ENCODE measurements at regions not wholly inside any gene's neighbourhood (a gene's known extent, or its start where the extent isn't known, plus 50 kb on each side); places are given as distances from the start of the nearest gene placed in this dataset.

- H3K27me3 ChIP-seq (replicated peaks in 1 of 2; ENCODE audit: control insufficient read depth in 2 of 2, extremely low read depth in 1 of 2, insufficient read depth in 2 of 2, low read length in 1 of 2), result no peaks in the 10 kb centered on the region
- no peak overlapping the region for H3K4me3 Mint-ChIP-seq
- no peaks in the 10 kb centered on the region for H3K36me3 Mint-ChIP-seq
- no peaks in the 10 kb centered on the region for H3K4me1 Mint-ChIP-seq
- ATAC-seq (replicated peaks in 1 of 4) (no peak), DNase-seq (no peak)
- no peaks in the 10 kb centered on the region for H3K9me3 ChIP-seq
- POLR2A ChIA-PET, result no interaction called here
- 57% methylated on average over 1 of the region's 1 CpG for WGBS (ENCODE audit: insufficient coverage)
- H3K36me3 ChIP-seq (ENCODE audit: control insufficient read depth in 2 of 2, extremely low read depth in 1 of 2, insufficient read depth in 1 of 2, low read length in 1 of 2), result no peaks in the 10 kb centered on the region
- CTCF ChIA-PET, result no interaction called here
- H3K27ac ChIP-seq (ENCODE audit: low read length), result no peak overlapping the region
- H3K9me3 Mint-ChIP-seq, result peaks cover 0 to 5% (median 0%) of the 10 kb centered on the region in 3 donors
- peaks cover 0 to 10% of the 10 kb centered on the region in 2 donors for H3K27me3 Mint-ChIP-seq
- no peak overlapping the region for H3K4me3 ChIP-seq (ENCODE audit: control insufficient read depth in 1 of 2, extremely low read depth in 1 of 2, low read length in 1 of 2)
- no peak overlapping the region for H3K27ac Mint-ChIP-seq
- H3K4me1 ChIP-seq (ENCODE audit: control insufficient read depth in 1 of 2, extremely low read depth in 1 of 2, insufficient read depth in 2 of 2, low read length in 2 of 2), result no peaks in the 10 kb centered on the region
These were observed 183.2 kb downstream of the KCNS3 start for GRCh38 chr2:18061717-18062116.

GRCh38 chr2:18057657-18058056 lies 179.2 kb downstream of the KCNS3 start:
- Mint-ChIP-seq H3K27me3 (peaks cover 0 to 10% of the 10 kb centered on the region in 2 donors), H3K36me3 (no peaks in the 10 kb centered on the region), H3K4me3 (no peak overlapping the region), H3K9me3 (peaks cover 0 to 5% (median 0%) of the 10 kb centered on the region in 3 donors), H3K27ac (no peak overlapping the region), H3K4me1 (no peaks in the 10 kb centered on the region)
- ATAC-seq (replicated peaks in 1 of 4) (no peak), DNase-seq (no peak)
- POLR2A ChIA-PET, result no interaction called here
- H3K9me3 ChIP-seq, result no peaks in the 10 kb centered on the region
- H3K4me3 ChIP-seq (ENCODE audit: control insufficient read depth in 1 of 2, extremely low read depth in 1 of 2, low read length in 1 of 2), result no peak overlapping the region
- CTCF ChIA-PET, result no interaction called here
- WGBS (ENCODE audit: insufficient coverage), result no CpG with 5 or more reads among the region's 1 CpG
- H3K36me3 ChIP-seq (ENCODE audit: control insufficient read depth in 2 of 2, extremely low read depth in 1 of 2, insufficient read depth in 1 of 2, low read length in 1 of 2), result no peaks in the 10 kb centered on the region
- H3K4me1 ChIP-seq (ENCODE audit: control insufficient read depth in 1 of 2, extremely low read depth in 1 of 2, insufficient read depth in 2 of 2, low read length in 2 of 2), result no peaks in the 10 kb centered on the region
- no peak overlapping the region for H3K27ac ChIP-seq (ENCODE audit: low read length)
- no peaks in the 10 kb centered on the region for H3K27me3 ChIP-seq (replicated peaks in 1 of 2; ENCODE audit: control insufficient read depth in 2 of 2, extremely low read depth in 1 of 2, insufficient read depth in 2 of 2, low read length in 1 of 2)

GRCh38 chr2:18055290-18055689 lies 176.8 kb downstream of the KCNS3 start:
- WGBS (ENCODE audit: insufficient coverage), result 91% methylated on average over 1 of the region's 3 CpGs
- Histone ChIP-seq H3K4me1 (ENCODE audit: control insufficient read depth in 1 of 2, extremely low read depth in 1 of 2, insufficient read depth in 2 of 2, low read length in 2 of 2) (no peaks in the 10 kb centered on the region), H3K9me3 (no peaks in the 10 kb centered on the region), H3K27ac (ENCODE audit: low read length) (no peak overlapping the region), H3K4me3 (ENCODE audit: control insufficient read depth in 1 of 2, extremely low read depth in 1 of 2, low read length in 1 of 2) (no peak overlapping the region), H3K27me3 (replicated peaks in 1 of 2; ENCODE audit: control insufficient read depth in 2 of 2, extremely low read depth in 1 of 2, insufficient read depth in 2 of 2, low read length in 1 of 2) (no peaks in the 10 kb centered on the region), H3K36me3 (ENCODE audit: control insufficient read depth in 2 of 2, extremely low read depth in 1 of 2, insufficient read depth in 1 of 2, low read length in 1 of 2) (no peaks in the 10 kb centered on the region)
- H3K4me3 Mint-ChIP-seq, result no peak overlapping the region
- H3K36me3 Mint-ChIP-seq, result no peaks in the 10 kb centered on the region
- ChIA-PET CTCF (no interaction called here), POLR2A (no interaction called here)
- DNase-seq, result no peak
- ATAC-seq (replicated peaks in 1 of 4), result no peak
- H3K4me1 Mint-ChIP-seq, result no peaks in the 10 kb centered on the region
- no peaks in the 10 kb centered on the region for H3K9me3 Mint-ChIP-seq
- peaks cover 3 to 7% of the 10 kb centered on the region in 2 donors for H3K27me3 Mint-ChIP-seq
- no peak overlapping the region for H3K27ac Mint-ChIP-seq

GRCh38 chr2:18050001-18050400 lies 171.5 kb downstream of the KCNS3 start:
- POLR2A ChIA-PET, result no interaction called here
- no peaks in the 10 kb centered on the region for H3K27me3 ChIP-seq (replicated peaks in 1 of 2; ENCODE audit: control insufficient read depth in 2 of 2, extremely low read depth in 1 of 2, insufficient read depth in 2 of 2, low read length in 1 of 2)
- H3K36me3 Mint-ChIP-seq, result no peaks in the 10 kb centered on the region
- 81% methylated on average over 4 of the region's 6 CpGs for WGBS (ENCODE audit: insufficient coverage)
- DNase-seq, result no peak
- H3K9me3 ChIP-seq, result no peaks in the 10 kb centered on the region
- H3K4me1 ChIP-seq (ENCODE audit: control insufficient read depth in 1 of 2, extremely low read depth in 1 of 2, insufficient read depth in 2 of 2, low read length in 2 of 2), result no peaks in the 10 kb centered on the region
- no peak overlapping the region for H3K27ac Mint-ChIP-seq
- CTCF ChIA-PET, result no interaction called here
- H3K4me3 ChIP-seq (ENCODE audit: control insufficient read depth in 1 of 2, extremely low read depth in 1 of 2, low read length in 1 of 2), result no peak overlapping the region
- no peak overlapping the region for H3K27ac ChIP-seq (ENCODE audit: low read length)
- peaks cover 3% of the 10 kb centered on the region in 2 donors for H3K27me3 Mint-ChIP-seq
- H3K36me3 ChIP-seq (ENCODE audit: control insufficient read depth in 2 of 2, extremely low read depth in 1 of 2, insufficient read depth in 1 of 2, low read length in 1 of 2), result no peaks in the 10 kb centered on the region
- no peaks in the 10 kb centered on the region for H3K4me1 Mint-ChIP-seq
- no peaks in the 10 kb centered on the region for H3K9me3 Mint-ChIP-seq
- no peak for ATAC-seq (replicated peaks in 1 of 4)
- no peak overlapping the region for H3K4me3 Mint-ChIP-seq

DNA sequence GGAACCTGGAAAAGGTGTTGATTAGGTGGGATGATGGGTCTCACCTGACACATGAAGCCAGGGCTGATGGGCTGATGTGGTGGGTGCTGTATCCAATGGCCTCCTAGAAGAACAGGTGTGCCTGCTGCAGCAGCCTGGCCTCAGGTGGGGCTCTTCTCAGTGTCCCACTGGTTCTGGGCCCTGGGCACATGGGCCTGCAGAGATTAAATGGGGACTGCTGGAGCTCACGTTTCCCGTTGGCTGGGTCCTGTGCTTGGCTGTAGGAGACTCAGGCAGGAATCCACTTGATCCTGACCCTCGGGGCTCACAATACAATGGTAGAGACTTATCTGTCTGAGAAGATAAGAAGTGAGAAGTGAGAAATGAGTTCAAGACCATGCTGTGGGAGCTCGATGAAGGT lies 170.9 kb downstream of the KCNS3 start:
- H3K27me3 Mint-ChIP-seq, result peaks cover 3% of the 10 kb centered on the region in 2 donors
- no peak overlapping the region for H3K4me3 Mint-ChIP-seq
- no peak overlapping the region for H3K27ac Mint-ChIP-seq
- ATAC-seq (replicated peaks in 1 of 4) (no peak), DNase-seq (no peak)
- H3K4me1 ChIP-seq (ENCODE audit: control insufficient read depth in 1 of 2, extremely low read depth in 1 of 2, insufficient read depth in 2 of 2, low read length in 2 of 2), result no peaks in the 10 kb centered on the region
- H3K4me3 ChIP-seq (ENCODE audit: control insufficient read depth in 1 of 2, extremely low read depth in 1 of 2, low read length in 1 of 2), result no peak overlapping the region
- H3K9me3 Mint-ChIP-seq, result no peaks in the 10 kb centered on the region
- no peaks in the 10 kb centered on the region for H3K36me3 ChIP-seq (ENCODE audit: control insufficient read depth in 2 of 2, extremely low read depth in 1 of 2, insufficient read depth in 1 of 2, low read length in 1 of 2)
- no peaks in the 10 kb centered on the region for H3K9me3 ChIP-seq
- H3K36me3 Mint-ChIP-seq, result no peaks in the 10 kb centered on the region
- ChIA-PET CTCF (no interaction called here), POLR2A (no interaction called here)
- H3K4me1 Mint-ChIP-seq, result no peaks in the 10 kb centered on the region
- WGBS (ENCODE audit: insufficient coverage), result 73% methylated on average over 3 of the region's 4 CpGs
- H3K27ac ChIP-seq (ENCODE audit: low read length), result no peak overlapping the region
- no peaks in the 10 kb centered on the region for H3K27me3 ChIP-seq (replicated peaks in 1 of 2; ENCODE audit: control insufficient read depth in 2 of 2, extremely low read depth in 1 of 2, insufficient read depth in 2 of 2, low read length in 1 of 2)

- H3K27ac Mint-ChIP-seq, result no peak overlapping the region
- WGBS (ENCODE audit: insufficient coverage), result 75% methylated on average over 2 of the region's 10 CpGs
- ChIA-PET POLR2A (no interaction called here), CTCF (no interaction called here)
- H3K4me1 Mint-ChIP-seq, result no peaks in the 10 kb centered on the region
- no peaks in the 10 kb centered on the region for H3K9me3 ChIP-seq
- H3K27ac ChIP-seq (ENCODE audit: low read length), result no peak overlapping the region
- no peaks in the 10 kb centered on the region for H3K27me3 ChIP-seq (replicated peaks in 1 of 2; ENCODE audit: control insufficient read depth in 2 of 2, extremely low read depth in 1 of 2, insufficient read depth in 2 of 2, low read length in 1 of 2)
- no peak for ATAC-seq (replicated peaks in 1 of 4)
- peaks cover 3% of the 10 kb centered on the region in 2 donors for H3K27me3 Mint-ChIP-seq
- no peaks in the 10 kb centered on the region for H3K36me3 Mint-ChIP-seq
- H3K9me3 Mint-ChIP-seq, result no peaks in the 10 kb centered on the region
- DNase-seq, result no peak
- no peak overlapping the region for H3K4me3 ChIP-seq (ENCODE audit: control insufficient read depth in 1 of 2, extremely low read depth in 1 of 2, low read length in 1 of 2)
- H3K4me3 Mint-ChIP-seq, result no peak overlapping the region
- no peaks in the 10 kb centered on the region for H3K36me3 ChIP-seq (ENCODE audit: control insufficient read depth in 2 of 2, extremely low read depth in 1 of 2, insufficient read depth in 1 of 2, low read length in 1 of 2)
- H3K4me1 ChIP-seq (ENCODE audit: control insufficient read depth in 1 of 2, extremely low read depth in 1 of 2, insufficient read depth in 2 of 2, low read length in 2 of 2), result no peaks in the 10 kb centered on the region
These were observed 169.6 kb downstream of the KCNS3 start for GRCh38 chr2:18047896-18048657.

- no peaks in the 10 kb centered on the region for H3K27me3 ChIP-seq (replicated peaks in 1 of 2; ENCODE audit: control insufficient read depth in 2 of 2, extremely low read depth in 1 of 2, insufficient read depth in 2 of 2, low read length in 1 of 2)
- H3K4me3 ChIP-seq (ENCODE audit: control insufficient read depth in 1 of 2, extremely low read depth in 1 of 2, low read length in 1 of 2), result no peak overlapping the region
- no peaks in the 10 kb centered on the region for H3K4me1 Mint-ChIP-seq
- H3K9me3 ChIP-seq, result no peaks in the 10 kb centered on the region
- no peaks in the 10 kb centered on the region for H3K4me1 ChIP-seq (ENCODE audit: control insufficient read depth in 1 of 2, extremely low read depth in 1 of 2, insufficient read depth in 2 of 2, low read length in 2 of 2)
- H3K27ac ChIP-seq (ENCODE audit: low read length), result no peak overlapping the region
- peaks cover 2 to 3% of the 10 kb centered on the region in 2 donors for H3K27me3 Mint-ChIP-seq
- no peaks in the 10 kb centered on the region for H3K36me3 Mint-ChIP-seq
- ATAC-seq (replicated peaks in 1 of 4), result no peak
- H3K36me3 ChIP-seq (ENCODE audit: control insufficient read depth in 2 of 2, extremely low read depth in 1 of 2, insufficient read depth in 1 of 2, low read length in 1 of 2), result no peaks in the 10 kb centered on the region
- DNase-seq, result no peak
- 58% methylated on average over 3 of the region's 4 CpGs for WGBS (ENCODE audit: insufficient coverage)
- no peak overlapping the region for H3K4me3 Mint-ChIP-seq
- ChIA-PET POLR2A (interaction anchor here in 1 of 2 donors (0.6 kb wide), 1 partner anchor 65 kb away, joined by 3 read pairs; no protein-coding TSS in a partner anchor), CTCF (no interaction called here)
- H3K9me3 Mint-ChIP-seq, result no peaks in the 10 kb centered on the region
- no peak overlapping the region for H3K27ac Mint-ChIP-seq
These were observed 168.7 kb downstream of the KCNS3 start for GRCh38 chr2:18047213-18047611.
